HG02571 (cell line): ENCODE measurements at regions not wholly inside any gene's neighbourhood (a gene's known extent, or its start where the extent isn't known, plus 50 kb on each side); places are given as distances from the start of the nearest gene placed in this dataset.

Source experiments
- ATAC-seq: cut with Tn5 transposase; IDR thresholded peaks from one replicate; pipeline ENCODE4 v1.9.1; 2021; ENCODE audit warnings: mild to moderate bottlenecking, moderate library complexity; ENCODE audit not compliant: unreplicated experiment

DNA sequence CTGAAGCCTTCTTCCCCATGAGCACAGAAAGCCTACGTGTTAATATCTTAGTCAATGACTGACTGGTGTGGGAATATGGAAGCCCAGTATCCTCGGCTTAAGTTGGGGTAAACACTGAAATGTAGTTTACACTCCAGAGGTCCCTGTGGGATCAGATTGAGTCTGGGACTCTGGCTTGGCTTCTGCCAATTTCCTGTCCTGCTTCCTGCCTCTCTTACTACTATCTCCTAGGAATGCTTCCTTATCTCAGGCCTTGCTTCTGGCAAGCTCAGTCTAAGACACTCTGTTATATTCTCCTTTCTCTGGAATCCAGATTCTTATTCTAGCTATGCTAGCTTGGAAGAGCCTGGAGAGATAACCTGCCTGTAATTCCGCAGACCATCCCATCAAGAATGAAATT, 174.0 kb upstream of the LDB2 start:
- no peak for ATAC-seq

DNA sequence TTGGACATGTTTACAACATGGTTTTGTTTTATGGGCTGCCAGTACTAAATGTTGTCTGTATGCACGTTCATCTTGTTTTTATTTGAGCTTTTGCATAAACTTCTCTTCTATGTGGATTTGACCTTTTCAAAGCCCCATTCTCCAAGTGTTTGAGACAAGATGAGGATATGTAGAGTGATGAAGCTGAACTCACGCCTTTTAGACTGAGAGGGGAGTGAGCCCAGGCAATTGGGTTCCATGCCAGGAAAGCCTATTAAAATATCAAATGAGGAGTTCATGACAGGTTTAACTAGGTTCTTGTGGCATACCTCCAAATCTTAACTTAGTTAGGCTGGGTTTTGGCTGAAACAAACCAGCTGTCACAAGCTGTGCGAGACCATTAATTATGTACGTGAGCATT, 170.4 kb upstream of the LDB2 start:
- no peak for ATAC-seq

DNA sequence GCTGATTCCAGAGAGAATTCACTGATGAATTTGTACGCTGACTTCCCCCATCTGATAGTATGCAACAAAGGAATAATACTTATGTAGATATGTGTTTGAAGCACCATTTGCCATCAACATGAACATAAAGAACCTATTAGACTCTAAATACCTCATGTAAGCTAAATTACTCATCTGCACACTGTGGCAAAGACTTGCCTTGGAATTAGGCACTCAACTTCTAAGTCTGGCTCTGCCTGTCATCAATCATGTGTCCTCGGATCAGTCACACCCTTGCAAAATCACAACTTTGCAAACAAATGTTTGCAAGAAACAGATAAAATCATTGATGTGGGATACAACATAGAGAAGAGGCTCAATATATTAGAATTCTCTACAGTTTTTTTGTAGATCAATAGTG, 169.9 kb upstream of the LDB2 start:
- no peak for ATAC-seq

DNA sequence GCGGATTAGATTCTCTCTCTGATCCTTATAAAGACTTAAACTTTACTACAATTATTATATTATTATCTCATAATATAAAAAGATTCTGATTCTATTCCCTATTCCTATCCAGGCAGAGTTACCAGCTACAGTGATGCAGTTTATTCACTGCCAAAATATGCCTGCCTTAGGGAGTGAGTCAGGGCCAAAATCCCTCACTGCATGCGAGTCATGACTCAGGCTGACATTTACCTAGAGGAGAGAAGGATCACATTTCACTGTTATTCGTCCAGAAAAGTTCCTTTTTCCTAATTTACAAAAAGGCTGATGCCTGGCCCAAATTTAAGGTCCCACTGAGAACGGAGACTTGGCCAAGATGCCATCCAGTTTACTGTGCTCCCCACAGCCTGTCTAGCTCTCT, 168.5 kb upstream of the LDB2 start:
- no peak for ATAC-seq

DNA sequence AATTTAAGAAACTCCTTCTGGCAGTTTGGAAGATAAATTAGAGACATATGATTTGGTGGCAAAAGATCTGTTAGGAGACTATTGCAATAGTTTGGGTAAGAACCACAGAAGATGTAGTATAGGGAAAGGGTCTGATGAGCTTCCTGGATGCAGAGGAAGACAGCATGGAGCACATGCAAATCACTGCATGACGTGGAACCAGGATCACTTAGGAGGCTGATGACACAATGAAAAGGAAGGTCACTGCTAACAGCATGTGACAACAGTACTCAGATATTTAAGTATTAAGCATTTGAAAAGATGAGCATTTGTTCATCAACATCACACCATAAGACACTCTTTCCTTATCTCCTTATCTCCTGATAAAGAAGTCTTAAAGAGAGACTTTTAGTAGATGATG, 167.8 kb upstream of the LDB2 start:
- no peak for ATAC-seq

DNA sequence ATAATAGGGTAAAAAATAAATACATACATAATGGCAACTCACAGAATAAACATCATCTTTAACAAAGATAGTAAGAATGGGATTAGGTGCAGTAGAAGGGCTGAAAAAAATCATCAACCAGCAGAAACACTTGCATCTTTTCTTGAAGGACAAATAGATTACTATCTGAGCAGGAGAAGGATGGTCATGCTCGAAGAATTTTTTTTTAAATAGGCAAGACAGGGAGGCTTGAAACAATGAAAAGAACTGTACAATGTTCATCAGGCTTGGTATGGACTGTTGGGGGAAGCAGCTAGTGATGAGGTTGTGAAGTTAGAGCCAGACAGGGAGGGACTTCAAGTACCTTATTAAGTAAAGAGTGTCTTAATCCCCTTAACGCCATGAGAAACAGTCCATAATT, 167.4 kb upstream of the LDB2 start:
- no peak for ATAC-seq

DNA sequence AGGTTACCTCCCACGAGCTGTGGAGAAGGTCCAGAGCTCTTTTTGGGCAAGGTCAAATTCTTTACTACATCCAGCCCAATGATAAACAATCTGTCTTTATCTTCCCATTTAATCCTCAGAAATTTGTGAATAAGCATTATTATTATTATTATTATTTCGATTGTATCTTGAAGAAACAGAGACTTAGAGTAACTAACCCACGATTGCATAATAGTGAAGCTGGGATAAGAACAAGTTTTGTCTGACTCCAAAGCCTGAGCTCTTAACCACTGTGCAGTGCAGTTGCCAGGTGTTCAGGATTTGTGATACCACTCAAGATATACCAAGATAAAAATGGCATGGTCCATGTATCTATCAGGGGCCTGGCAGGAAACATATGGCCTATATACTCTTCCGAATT, 166.5 kb upstream of the LDB2 start:
- no peak for ATAC-seq

DNA sequence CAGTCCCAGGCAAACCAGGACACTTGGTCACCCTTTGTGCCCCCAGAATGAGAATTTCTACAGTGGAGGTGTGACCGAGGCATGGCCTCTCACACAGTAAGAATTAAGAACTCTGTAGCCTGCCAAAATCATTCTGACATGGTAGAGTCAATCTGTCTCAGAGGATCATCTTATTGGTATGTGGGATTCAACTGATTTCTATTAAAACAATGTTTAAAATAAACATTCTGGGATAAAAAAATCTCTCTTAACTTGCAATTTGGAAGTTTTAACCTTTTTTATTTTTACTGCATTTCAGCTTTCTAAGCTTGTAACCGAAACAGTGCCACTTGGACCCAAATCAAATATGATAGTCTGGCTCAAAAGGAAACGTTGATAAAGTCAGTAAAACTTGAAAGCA, 165.4 kb upstream of the LDB2 start:
- no peak for ATAC-seq

DNA sequence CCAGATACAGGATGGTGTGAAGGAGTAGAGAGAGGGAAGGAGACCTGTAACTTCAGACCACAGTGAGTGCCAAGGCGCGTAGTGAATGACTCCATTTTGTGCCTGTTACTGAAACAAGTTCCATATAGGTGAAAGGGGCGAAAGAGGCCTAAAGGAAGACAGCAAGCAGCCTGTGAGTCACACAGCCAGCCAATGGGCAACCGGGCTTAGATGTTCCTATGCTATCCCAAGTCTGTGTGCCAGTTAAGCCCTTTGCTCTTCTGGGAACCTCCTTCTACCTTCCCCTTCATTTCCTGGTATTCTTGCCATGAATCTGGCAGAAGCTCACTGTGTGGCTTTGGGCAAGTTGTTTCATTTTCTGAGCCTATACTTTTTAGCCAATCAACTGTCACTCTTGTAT, 161.8 kb upstream of the LDB2 start:
- ATAC-seq = no peak

DNA sequence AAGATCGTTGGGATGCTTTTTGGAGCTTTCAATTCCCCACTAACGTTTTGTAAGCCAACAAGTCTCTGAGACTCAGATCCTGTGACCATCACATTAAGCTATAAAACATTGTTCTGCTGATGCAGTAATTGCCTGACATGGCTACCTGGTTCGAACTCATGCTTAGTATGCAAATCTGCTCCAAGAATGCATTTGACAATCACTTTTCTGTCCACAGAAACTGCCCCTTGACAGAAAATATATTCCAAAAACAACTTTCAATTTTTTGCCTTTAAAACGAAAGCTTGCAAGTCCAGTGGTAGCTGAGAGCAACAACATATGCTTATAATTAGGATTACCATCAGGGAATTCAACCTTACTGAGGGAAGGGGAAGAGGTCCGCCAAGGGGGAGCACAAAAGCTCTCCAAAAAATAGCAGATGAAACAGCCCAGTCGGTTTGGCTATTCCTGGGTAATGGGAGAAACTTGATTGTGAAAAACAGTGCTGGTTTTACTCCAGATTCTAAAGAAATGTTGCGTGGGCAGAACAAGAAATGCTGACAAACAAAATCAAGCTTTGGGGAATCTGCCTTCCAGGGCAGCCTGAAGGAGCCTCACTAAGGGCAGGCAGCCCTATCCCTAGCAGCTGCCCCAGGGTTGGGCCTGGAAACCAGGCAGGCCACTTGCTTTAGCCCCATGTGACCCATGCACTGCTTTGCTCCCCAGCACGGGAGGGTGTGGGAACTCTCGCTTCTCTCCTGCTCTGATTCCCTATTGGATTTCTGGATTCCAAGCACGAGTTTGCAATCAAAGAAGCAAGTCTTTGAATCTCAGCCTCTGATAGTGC, 160.7 kb upstream of the LDB2 start:
- no peak for ATAC-seq

DNA sequence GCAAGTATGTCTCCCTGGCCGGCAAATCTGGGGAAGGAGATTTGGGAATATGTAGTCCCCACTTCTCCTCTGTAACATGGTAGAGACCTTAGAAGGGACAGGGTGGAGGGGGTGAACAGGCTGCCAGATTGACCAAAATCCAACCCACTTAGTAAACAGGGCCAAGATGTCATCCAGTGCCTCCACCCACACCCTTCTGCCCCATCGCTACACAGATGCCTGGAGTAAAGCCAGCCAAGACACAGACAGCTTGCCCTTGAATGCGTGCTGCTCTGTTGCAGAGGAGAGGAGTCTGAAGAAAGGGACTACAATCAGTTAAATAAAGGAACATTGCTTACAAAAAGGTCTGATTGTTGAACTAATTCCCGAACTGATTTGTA, 160.1 kb upstream of the LDB2 start:
- ATAC-seq = no peak

DNA sequence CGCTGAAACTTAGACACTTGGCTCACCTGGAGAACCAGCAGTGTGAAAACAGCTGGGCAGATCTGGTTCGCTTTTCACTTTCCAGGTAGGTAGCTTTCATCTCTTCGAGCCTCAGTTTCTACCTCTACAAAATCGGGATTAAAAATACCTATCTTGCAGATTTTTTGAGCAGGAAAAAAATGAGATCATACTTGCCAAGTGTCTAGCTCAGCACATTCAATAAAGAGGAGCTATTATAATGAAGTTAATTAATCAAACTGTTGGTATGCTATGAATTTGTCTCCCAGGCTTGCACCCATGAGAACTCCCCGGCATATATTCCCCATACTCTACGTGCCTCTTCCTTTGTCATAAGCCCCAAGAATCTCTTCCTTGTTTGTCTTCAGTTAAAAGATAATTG, 158.6 kb upstream of the LDB2 start:
- ATAC-seq = no peak

DNA sequence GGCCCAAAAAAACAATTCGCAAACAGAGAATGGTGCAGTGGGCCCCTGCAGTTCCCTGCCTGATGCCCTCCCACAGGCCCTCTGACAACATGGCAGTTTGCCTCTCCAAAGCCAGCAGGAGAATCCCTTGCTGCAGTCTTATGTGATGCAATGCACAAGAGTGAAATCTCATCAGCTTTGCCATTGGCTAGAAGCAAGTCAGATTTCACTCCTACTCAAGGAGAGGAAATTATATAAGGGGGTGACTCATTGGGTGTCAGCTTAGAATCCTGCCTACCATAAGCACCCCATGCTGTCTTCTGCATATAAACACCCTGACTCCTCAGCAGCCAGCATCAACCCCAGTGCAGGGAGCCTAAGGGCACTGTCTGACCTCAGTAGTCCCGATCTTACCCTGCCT, 157.3 kb upstream of the LDB2 start:
- ATAC-seq = no peak

DNA sequence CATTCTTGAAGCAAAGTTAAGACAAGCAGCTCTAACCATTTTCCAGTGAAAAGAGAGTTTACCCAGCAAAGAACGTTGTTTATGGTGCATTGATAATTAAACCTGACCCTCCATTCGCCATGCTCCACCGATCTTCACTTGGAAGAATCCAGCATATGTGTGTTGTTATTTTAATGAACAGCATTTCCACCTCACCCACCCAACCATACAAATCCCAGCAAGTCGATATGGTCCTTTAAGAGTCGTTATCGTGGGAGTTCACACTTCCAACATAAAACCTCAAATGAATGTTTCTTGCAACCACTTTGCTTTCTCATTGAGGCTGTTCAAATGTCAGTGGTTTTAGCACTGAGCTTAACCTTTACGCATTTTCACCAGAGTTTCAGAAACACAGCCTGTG, 147.4 kb upstream of the LDB2 start:
- ATAC-seq = no peak

DNA sequence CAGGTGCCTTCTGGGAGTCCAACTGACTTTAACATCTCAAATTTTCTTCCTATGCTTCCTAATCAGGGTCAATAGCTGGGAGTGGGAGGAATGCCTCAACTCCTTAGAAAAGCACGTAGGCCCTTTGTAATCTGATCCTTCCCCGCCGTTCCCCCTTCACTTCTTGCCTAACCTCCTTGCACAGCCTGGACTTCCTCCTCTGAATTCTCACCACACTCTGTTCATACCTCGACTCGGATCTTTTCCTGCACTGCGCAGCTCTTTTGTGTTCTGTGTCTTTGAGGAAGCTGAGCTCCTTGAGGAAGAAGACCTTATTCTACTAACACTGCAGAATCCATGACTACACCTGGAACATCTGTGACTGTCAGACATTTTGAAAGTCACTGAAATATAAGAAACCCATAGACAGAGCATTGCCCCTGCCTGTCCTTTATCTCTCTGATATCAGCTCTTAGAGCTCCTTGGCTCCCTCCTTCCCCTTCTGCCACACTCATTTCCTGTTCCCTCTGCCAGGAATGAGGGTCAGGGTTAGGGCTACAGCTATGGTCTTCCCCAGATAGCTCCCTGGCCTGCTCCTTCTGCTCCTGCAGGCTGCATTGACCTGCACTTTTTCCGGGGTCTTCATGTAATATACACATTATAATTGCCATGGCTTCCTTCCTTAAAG, 140.2 kb upstream of the LDB2 start:
- ATAC-seq = no peak

DNA sequence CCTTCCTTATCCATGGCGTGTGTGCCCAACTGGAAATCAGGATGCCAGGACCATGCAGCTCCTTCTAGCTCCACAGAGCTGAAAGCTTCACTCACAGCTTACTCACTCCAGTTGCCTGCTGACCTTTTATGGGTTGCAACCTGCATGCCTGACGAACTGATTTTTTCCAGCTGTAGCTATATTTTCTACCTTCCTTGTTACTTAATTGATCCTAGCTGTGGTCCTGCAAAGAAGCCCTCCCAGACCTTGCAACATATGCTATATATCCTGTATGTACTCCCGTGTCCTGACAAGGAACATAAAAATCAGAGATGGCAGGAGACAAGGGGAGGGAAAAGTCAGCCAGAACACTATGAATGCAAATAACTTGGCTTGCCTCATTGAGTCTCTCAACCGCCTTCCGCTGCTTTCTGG, 135.3 kb upstream of the LDB2 start:
- no peak for ATAC-seq

DNA sequence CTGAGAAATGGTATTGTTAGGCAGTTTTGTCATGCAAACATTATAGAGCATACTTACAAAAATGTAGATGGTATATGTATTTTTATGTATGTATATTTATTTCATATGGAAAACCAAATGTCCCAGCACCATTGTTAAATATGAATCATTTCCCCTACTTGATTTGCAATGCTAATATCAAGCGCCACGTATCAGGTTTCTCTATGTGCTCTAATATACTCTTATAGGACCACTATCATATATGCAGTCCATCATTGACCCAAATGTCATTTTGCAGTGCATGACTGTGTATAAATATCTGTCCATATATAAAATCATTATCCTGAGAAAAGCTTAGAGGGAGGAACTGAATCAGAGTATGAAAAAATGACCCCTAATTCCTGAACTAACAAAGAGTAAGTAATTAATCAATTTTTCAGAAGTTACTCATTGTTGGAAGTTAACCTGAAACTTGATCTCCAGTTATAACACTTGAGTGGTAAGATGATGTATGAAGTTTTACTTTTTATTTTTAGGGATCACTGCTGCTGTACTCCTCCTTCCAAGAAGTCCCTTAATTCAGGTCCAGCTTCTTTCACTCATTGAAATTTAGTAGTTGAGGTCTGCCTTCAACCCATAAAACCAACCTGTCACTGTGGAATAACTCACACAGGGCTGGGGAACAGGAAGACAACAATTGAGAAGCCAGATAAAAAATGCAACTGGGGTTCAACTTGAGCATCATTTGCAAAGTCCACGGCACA, 134.8 kb upstream of the LDB2 start:
- ATAC-seq = no peak

DNA sequence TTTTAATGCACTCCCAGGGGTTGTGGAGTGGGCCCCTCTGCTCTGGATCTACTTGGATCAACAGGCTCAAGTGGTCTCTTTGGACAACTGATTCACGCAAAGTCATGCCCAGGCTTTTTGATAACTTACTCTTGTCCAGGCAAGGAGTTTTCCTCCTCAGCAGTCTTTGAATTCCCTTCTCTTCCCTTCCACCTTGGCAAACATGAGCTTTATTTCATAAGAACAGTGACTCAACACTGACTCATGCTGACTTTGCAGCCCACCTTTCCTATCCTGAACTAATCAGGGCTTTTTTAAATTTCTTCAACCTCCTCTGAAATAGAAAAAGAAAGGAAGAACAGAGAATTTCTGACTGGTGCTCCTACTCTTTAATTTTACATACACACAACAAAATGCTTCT, 132.1 kb upstream of the LDB2 start:
- no peak for ATAC-seq

DNA sequence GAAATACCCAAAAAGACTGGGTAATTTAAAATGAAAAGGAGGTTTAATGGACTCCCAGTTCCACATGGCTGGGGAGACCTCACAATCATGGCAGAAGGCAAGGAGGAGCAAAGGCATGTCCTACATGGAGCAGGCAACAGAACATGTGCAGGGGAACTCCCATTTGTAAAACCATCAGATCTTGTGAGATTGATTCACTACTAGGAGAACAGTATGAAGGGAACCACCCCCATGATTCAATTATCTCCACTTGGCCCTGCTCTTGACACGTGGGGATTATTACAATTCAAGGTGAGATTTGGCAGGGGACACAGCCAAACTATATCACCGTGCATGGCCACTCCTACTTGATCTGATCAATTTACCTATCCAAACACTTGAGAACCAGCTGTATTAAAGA, 131.5 kb upstream of the LDB2 start:
- no peak for ATAC-seq

DNA sequence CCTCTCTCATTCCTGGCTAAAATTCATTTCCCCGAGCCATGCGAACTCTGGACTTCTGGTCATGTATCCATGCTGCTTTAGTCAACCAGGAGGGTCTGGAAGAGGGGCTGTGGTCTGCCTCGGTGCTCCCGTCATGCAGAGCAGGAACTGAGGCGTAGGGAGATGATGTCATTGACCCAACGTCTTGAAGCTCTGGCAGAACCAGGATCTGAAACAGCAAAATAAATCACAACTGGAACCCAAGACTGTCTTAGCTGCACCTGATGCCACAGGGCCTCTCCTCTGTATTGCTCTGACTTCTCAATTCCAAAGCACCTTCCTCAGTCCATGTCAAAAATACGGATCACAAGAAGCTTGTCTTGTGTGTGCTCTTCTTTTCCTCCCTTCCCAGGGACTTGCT, 131.0 kb upstream of the LDB2 start:
- no peak for ATAC-seq

DNA sequence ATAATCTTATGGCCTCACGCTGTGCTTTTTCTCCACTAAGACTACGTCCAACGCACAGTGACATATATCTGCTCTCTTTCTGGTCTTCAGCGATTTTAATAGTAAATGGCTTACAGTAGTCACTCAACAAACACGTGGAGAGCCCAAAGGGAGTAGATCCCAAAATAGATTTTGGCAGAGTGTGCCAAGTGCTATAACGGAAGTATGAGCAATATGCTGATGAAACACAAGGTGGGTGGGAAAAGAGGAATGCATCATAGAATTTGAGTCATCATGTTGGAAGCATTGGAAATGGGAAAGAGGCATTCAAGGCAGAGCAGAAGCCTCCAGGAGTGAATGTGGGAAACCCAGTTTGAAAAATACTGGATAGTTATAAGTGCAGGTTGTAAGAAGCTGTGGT, 129.1 kb upstream of the LDB2 start:
- ATAC-seq = no peak

DNA sequence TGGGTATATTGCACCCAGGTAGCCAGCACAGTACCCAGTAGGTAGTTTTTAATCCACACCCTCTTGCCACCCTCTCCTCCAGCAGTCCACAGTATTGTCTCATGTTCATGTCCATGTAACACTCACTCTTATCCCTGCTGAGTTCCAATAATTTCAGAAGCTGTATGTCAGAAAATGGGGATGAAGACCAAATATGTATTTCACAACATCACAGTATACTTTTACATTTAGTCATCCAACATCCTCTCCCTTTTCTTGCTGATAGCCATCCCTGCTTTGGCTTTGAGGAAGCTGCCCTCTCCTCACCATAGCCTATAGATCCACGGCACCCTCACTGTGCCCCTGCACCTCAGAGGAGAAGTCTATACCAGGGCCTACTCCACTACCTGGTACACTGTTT, 126.0 kb upstream of the LDB2 start:
- no peak for ATAC-seq
